NCI-H526 (cell line): ENCODE measurements at regions not wholly inside any gene's neighbourhood (a gene's known extent, or its start where the extent isn't known, plus 50 kb on each side); places are given as distances from the start of the nearest gene placed in this dataset.
"Not testable (repeated sequence)": the region's sequence is repeated elsewhere in the genome, so short reads cannot be mapped to it uniquely, and the experiment has no call there.

Experiments used
- DNase-seq, 2 experiments: peaks; one replicate each; lab custom pipeline; 2025; lab: John Stamatoyannopoulos, UW

GRCh38 chr3:51588724-51589123, 50.2 kb downstream of the RAD54L2 start:
- DNase-seq: no peak

- no peak for DNase-seq
Measured at GRCh38 chr3:51591231-51591630, 52.7 kb downstream of the RAD54L2 start.

- no peak for DNase-seq
Measured at GRCh38 chr3:51593697-51594096, 55.2 kb downstream of the RAD54L2 start.

- not testable (repeated sequence) for DNase-seq
Measured at GRCh38 chr3:51599638-51600037, 61.1 kb downstream of the RAD54L2 start.

- no peak for DNase-seq
Measured at GRCh38 chr3:51604212-51604611, 65.7 kb downstream of the RAD54L2 start.

- DNase-seq: no peak
Measured at GRCh38 chr3:51605938-51606337, 65.1 kb upstream of the TEX264 start.

- not testable (repeated sequence) for DNase-seq
Measured at GRCh38 chr3:51606871-51607270, 64.2 kb upstream of the TEX264 start.

GRCh38 chr3:51607591-51608325, 63.3 kb upstream of the TEX264 start:
- DNase-seq: not testable (repeated sequence)

GRCh38 chr3:51610708-51611107, 60.3 kb upstream of the TEX264 start:
- DNase-seq: no peak

GRCh38 chr3:51617597-51617996, 53.5 kb upstream of the TEX264 start:
- DNase-seq: no peak

- DNase-seq: not testable (repeated sequence)
Measured at GRCh38 chr3:51618038-51618437, 53.0 kb upstream of the TEX264 start.

- peak in 1 of 2 experiments; percentile 21 for DNase-seq
Measured at GRCh38 chr3:51618496-51618895, 52.6 kb upstream of the TEX264 start.

GRCh38 chr3:51619983-51620382, 51.1 kb upstream of the TEX264 start:
- DNase-seq: no peak

GRCh38 chr3:51620543-51620942, 50.5 kb upstream of the TEX264 start:
- peak; percentile 80 to 81 for DNase-seq

GRCh38 chr3:51621091-51621892, 49.8 kb upstream of the TEX264 start:
- no peak for DNase-seq
